ENCODE measurements at regions not wholly inside any gene's neighbourhood (a gene's known extent, or its start where the extent isn't known, plus 50 kb on each side); places are given as distances from the start of the nearest gene placed in this dataset.

- no peak for TF ChIP-seq CTCF (IDR thresholded peaks at IDR 0.05)
- no peak for TF ChIP-seq POLR2AphosphoS5 (IDR thresholded peaks at IDR 0.05)
- no peak for TF ChIP-seq POLR2A (IDR thresholded peaks at IDR 0.05)
Observed at GRCh38 chr7:67854221-67855178, 857.9 kb downstream of the TYW1 start.
